GM21367 (cell line): ENCODE measurements at regions not wholly inside any gene's neighbourhood (a gene's known extent, or its start where the extent isn't known, plus 50 kb on each side); places are given as distances from the start of the nearest gene placed in this dataset.

Experiments
- ATAC-seq: cut with Tn5 transposase; IDR thresholded peaks from one replicate; pipeline ENCODE4 v1.9.1; 2021; ENCODE audit not compliant: unreplicated experiment

DNA sequence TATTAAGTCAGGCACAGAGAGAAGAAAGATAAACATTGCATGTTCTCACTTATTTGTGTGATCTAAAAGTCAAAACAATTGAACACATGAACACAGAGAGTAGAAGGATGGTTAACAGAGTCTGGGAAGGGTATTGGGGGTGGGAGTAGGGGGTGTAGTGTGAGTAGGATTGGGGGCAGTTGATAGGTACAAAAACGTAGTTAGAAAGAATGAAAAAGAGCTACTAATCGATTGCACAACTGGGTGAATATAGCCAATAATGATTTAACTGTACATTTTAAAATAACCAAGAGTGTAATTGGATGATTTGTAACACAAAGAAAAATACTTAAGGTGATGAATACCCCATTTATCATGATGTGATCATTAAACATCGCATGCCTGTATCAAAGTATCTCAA, 333.3 kb downstream of the HAO1 start:
- ATAC-seq: no peak

DNA sequence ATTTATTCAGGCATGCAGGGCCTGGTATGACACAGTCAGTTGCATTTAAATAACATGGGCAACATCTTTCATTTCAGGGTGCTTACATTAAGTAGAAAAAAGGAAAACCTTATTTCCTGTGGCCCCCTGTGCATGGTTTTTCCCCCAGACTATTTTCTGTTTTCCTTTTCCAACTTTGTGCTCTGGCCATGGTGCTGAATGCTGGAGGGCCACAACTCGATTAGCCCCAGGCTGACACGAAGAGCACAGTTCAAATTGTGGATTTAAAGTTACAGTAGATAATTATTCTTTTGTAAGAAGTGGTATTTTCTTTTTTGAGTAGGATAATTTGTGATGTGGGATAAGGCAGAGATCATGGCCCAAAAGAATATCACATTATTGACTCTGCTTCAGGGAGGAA, 332.0 kb downstream of the HAO1 start:
- no peak for ATAC-seq

DNA sequence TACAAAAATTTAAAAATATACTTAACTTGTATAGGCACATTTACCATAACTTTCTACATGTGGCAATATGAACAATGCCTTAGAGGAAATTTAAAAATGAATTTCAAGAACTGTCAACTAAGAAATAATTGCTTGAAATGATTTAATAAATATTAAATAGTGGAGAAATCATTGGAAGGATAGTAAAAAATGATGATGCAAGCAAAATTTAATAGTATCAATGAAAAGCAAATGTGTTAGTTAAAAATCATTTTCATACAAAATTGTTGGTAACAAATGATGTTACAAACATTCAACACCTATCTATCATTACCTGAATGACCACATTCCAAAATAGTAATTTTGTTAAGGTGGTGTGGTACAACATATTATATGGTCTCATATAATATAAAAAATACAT, 331.0 kb downstream of the HAO1 start:
- ATAC-seq: no peak

DNA sequence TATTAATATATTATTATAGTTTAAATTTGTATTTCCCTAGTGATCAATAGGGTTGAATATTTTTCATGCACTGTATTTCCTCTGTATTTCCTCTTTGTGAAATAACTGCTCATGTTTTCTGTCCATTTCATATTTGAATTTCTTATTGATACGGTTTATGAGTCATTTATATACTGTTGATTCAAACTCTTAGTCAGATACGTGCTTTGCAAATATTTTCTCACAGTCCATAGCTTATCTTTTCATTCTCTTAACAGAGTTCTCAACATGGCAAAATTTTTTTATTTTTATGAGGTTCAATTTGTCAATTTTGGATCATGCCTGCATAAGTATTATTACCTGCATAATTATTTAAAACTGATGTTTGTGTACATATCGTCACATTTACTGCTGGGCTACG, 329.6 kb downstream of the HAO1 start:
- ATAC-seq: no peak

DNA sequence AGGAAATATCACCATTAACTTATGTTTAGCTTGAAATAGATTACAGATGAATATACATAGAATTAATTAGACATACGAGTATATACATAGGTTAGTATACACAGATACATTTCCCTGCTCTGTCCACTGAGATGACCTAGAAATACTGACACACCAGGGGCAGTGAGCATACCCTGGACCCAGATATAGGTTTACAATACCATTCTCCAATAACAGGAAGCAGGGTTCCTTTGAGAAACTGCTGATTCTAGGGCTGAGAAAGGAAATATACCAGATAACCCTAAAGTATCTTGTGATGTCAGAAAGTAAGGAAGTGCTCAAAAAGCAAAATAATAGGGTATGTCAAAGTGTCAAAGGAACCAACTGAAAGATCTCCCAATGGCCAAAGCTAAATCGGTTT, 322.5 kb downstream of the HAO1 start:
- no peak for ATAC-seq

DNA sequence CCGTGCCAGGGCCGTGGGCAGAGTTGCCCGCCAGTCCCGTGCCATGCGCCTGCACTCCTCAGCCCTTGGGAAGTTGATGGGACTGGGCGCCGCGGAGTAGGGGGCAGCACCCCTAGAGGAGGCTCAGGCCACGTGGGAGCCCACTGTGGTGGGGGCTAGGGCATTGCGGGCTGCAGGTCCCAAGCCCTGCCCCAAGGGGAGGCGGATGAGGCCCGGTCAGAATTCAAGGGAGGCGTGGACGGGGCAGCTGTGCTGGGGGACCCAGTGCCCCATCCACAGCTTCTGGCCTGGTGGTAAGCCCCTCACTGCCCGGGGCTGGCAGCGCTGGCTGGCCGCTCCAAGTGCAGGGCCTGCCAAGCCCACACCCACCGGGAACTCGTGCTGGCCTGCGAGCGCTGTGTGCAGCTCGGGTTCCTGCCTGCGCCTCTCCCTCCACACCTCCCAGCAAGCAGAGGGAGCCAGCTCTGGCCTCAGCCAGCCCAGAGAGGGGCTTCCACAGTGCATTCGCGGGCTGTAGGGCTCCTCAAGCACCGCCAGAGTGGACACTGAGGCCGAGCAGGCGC, 317.8 kb downstream of the HAO1 start:
- ATAC-seq: no peak

DNA sequence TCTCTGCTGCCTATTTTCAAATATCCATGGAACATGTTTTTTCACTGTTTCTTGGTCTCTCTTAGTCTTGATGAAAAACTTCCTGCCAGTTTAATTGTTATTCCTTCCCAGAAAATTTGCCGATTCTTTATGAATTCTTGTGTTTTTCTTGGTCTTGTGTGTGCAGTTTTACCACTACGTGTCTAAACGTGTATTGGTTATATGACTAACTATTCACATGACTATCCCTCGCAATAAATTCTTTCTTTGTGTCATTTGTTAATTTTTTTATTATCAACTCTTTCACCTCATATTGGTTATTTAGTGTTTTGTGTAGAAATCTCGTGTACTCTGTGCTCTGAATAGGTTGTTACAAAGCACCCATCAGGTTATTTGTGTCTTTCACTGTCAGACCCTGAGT, 315.4 kb downstream of the HAO1 start:
- no peak for ATAC-seq

DNA sequence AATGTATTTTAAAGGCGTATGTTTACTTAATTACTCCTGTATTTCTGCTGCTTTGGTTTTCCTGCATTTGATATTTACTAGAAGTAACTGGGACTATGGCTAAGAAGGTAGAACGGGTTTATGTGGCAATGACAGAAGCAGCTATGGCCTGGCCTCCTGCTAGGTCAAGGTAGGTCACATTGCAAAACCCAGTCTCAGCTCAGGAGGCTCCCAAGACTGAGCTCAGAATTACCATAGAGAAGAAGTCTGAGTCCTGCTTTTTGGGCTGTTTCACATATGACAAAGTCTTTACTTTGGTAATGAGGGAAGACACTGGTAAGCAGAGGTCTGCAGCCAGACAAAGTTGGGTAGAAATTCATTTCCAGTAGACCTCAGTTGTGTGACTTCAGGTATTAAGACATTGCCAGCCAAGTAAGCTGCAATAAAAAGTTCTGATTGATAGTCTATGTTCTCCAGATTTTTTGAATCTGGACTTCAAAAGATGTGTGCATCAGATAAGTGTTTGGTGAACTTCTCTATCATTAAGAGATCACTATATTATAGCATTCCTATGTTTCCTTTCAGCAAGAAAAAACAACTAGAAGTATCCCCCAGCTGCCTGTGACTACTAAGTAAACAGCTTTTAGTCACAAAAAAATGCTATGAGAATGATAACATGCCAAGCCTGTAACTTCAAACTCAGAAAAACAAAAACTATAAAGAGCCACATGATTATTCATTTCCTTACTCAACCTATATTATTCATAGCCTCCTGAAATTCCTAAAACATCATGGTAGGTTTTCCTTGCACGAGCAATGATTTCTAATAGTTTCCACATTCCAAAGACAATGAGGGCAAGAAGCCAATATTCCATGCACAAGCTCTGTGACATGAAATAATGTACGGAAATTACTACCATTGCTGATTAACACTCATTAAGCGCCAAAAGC, 312.3 kb downstream of the HAO1 start:
- ATAC-seq: no peak

DNA sequence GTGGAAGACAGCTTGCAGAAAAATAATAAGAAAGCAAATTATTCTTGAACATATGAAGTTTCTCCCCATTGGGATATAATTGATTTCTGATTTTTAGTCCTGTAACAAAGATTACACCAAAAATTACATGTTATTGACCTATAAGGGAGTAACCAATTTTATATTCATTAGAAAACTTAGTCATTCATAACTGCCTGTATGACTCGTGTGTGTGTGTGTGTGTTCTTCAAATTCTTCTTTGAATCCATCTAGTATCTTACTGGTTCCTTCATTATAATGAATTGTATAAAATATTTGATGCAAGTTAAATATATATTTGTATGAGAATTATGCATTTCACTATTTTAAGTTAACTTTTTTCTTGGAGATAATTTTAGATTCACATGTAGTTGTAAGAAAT, 310.4 kb downstream of the HAO1 start:
- no peak for ATAC-seq

DNA sequence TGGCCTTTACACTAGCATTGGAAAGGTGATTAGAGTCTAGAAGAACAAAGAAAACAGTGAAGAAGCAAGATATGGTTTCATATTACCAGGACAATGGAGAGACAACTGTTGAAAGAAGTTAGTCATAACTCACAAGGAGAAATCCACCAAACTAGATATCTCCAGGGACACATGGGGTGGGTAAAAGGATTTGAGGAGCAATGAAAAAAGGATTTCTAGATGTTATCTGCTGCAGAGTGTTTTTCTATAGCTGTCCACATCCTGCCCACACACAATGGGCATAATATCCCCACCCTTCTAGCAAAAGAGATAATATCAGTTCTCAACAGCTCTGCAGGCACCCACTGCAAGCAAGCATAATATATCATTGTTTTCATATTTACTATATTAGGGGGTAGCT, 303.1 kb downstream of the HAO1 start:
- ATAC-seq: no peak

DNA sequence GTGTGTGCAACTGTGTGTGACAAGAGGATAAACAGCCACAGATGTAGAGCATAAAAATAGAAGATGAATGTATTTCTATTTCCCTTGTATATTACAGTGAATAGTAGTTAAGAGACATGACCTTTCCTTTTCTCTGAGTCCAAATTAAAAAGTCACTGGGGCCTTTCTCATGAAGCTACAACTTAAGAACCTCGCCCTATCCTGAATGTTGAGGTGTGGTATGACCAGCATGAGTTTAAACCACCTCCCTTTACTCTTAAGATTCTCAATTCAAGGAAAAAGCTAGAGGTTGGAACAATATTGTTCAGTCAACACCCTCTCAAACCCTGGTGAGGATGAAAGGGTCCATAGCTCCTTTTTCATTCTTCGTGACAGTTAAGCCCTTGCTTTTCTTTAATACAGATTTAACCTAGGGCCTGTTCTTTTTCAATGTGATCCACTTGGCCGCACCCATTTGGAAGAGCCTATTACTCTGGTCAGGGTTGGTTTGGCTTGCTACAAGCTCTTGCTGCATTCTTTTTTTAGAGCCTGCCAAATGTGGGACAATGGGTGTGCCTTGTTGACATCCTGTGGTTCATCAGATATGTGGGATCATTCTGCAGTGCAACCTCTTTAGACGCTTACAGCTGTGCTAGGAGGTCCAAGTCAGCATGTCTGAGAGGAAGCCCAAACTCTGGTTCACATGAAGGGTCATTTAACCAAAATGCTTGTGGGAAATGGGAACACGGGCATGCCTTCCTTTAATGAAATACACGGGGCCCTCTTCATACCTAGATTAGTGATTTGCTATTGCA, 290.0 kb downstream of the HAO1 start:
- no peak for ATAC-seq

DNA sequence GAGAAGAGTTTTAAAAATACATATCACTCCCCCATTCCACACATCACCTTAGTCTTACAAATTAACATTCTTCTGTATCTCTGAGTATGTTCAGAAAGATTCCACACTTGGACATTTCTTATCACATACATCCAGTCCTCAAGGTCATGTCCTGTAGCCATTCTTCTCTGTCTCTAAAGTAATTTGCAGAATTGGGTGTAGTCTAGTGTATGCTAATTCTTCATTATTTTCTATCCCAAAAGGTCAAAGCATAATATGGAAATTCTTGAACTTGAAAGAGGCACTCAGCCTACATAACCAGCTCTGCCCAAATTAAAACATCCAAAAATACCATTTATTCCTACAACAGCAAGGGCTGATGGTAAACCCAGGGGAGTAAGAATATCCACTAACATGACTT, 286.0 kb downstream of the HAO1 start:
- ATAC-seq: no peak

DNA sequence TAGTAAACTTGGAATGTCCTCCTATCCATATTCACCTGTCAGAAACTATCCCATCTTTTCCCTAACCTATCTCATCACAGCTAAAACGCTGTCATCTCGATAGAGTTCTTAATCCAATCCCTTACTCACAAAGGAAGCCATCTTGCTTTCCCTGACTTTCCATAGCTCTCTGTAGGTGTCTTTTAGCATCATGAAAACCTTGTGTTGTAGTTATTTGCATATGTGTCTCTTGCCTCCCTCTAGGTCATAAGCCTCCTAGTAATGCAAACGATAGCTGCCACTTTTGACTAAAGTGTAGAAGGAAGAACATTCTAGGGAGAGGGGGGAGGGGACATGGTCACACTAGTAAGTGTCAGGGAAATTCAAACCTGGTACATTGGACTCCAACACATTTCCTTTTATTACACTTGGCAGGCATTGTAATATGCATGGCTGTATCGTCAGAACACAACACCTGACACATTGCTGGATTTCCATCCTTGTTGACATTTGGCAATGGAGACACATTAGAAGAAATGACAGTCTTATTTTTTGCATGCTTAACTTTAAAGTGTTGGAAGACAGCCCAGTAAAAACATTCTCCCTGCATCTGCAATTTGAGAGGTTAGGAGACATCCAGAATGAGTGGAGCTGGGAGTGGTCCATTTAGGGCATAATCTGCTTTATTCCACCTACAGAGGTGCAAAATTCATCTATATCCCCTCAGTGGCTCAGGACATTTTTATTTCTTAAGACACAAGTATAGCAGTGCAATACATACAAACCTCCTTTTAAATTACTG, 283.4 kb downstream of the HAO1 start:
- ATAC-seq: no peak

DNA sequence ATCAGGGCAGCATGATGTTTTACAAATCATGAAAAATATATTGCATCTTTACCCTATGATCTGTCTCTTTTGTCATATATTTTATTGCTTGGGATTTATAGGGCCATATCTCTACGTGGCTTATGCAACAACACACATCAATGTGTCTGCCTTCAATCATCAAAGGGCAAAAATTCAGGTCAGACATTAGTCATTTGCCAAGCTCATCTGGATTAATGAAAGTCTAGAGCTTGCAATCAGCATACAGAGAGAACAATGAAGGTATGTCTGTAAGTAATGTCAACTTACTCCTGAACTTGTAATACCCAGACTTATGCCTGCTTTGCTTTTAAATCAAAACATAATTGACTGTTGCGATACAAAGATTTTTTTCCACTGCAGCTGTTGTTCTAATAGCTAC, 282.7 kb downstream of the HAO1 start:
- ATAC-seq: no peak

DNA sequence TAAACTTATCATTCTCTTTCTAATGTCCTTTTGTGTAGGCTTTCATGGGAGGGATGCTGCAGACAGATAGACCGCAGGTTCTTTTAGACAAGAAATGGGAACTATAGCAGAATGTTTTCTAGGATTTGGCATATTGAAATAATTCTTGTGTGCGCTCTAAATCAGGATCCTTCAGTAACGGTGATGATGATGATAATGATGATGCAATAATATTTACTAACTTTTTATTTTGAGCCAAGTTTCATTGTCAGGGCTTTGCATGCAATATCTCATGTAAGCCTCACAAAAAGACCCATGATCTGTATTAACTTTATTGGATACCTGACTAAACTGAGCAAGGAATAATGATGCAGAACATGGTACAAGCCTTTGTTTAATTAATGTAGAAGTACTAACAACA, 280.1 kb downstream of the HAO1 start:
- ATAC-seq: no peak

DNA sequence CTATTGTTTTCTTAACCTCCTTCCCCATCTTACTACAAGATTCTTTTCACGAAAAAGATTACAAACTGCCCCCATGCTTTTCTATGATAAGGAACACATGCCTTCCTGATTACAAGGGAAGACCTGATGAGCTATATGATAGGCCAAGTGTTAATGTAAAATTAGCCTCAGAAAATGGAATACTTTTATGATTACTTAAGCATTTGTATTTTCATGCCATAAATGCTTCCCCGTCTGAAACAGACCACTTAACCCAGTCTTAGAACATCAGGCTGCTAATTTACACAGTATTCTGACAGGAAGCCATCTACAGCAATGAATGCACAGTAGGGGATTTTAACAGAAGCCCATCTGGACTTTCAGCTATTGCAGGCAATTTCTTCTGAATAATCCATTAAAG, 274.9 kb downstream of the HAO1 start:
- ATAC-seq: no peak

DNA sequence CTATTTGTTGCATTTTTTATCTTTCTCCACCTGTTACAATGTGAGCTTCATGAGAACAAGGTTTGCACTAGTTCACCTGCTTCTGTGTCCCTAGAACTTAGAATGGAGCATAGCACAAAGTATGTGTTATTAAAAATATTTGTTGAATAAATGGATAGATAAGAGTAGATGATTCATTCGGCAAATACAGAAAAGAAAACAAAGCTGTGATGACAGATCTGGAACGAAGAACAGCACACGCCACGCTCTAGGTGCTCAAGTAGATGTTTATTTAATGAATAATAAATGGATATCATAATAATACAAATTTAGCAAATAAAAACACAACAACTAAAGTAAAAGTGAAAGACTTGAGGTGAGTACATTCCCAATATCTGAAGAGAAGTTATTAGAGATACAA, 273.1 kb downstream of the HAO1 start:
- ATAC-seq: no peak

DNA sequence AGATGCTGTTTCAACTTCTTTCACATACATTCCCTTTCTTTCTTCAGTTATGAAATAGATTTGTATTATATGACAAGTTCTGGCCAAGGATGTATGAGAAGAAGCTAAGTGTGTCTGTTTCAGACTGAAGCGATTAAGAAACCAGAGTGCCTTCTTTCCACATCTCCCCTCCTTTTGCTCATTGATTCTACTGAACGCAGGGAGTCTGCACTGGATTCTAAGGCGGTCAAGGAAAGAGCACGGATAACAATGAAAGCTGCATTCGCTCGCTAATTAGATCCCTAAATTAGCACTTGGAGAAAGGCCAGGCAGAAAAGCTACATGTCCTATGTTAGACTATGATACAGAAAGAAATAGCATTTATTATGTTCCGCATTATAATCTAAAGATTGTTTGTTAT, 267.7 kb downstream of the HAO1 start:
- no peak for ATAC-seq

DNA sequence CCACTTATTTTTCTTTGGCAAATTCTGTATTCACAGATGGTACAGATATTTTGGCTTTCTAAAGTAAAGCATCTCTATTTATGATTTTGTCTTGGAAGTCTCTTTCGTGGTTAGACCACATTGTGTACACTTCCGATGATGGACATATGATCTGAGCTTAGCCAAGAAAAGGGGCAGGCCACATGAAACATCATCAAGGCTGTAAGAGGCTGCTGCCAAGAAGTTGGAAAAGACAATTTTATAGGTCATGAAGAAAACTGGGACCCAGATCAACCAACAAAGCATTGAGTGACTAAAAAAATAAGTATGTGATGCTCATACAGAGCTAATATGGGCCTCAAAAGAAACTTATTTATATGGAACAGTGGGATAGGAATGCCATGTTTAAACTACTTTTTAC, 266.4 kb downstream of the HAO1 start:
- no peak for ATAC-seq

DNA sequence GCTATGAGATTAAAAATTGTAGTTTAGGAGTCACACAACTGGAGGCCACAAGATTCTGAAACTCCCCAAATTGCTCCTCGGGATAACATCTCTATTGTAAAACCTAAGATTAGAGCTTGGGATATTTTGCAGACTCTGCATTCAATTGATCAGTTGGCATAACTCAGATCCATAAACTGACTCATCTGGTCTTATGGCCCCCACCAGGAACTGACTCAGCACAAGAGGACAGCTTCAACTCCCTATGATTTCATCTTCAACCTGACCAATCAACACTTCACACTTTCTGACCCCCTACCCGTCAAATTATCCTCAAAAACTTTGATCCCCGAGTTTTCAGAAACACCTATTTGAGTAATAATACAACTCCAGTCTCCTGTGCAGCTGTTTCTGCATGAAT, 257.3 kb downstream of the HAO1 start:
- no peak for ATAC-seq

DNA sequence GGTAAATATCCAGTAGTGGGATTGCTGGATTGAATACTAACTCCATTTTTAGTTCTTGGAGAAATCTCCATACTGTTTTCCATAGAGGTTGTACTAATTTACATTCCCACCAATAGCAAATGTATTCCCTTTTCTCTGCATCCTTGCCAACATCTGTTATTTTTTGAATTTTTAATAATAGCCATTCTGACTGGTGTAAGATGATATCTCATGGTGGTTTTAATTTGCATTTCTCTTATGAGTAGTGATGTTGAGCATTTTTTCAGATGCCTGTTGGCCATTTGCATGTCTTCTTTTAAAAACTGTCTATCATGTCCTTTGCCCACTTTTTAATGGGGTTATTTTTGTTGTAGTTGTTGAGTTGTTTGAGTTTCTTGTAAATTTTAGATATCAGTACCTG, 253.2 kb downstream of the HAO1 start:
- no peak for ATAC-seq
